NCI-H526 treated with DMSO at 0.1 percent for 48 hours (cell line): ENCODE measurements at regions not wholly inside any gene's neighbourhood (a gene's known extent, or its start where the extent isn't known, plus 50 kb on each side); places are given as distances from the start of the nearest gene placed in this dataset.

Experiments
- DNase-seq: peaks from one replicate; lab custom pipeline; 2025; lab: John Stamatoyannopoulos, UW

GRCh38 chr9:91071184-91071990 lies 269.8 kb downstream of the SYK start:
- no peak for DNase-seq

- no peak for DNase-seq
Measured at GRCh38 chr9:91073049-91073810, 271.6 kb downstream of the SYK start.

- no peak for DNase-seq
Measured at GRCh38 chr9:91073811-91074771, 272.5 kb downstream of the SYK start.

- DNase-seq: no peak
Measured at GRCh38 chr9:91074866-91075265, 273.2 kb downstream of the SYK start.

GRCh38 chr9:91075279-91075678 lies 273.7 kb downstream of the SYK start:
- DNase-seq: no peak

- no peak for DNase-seq
Measured at GRCh38 chr9:91077624-91078368, 276.2 kb downstream of the SYK start.

- DNase-seq: no peak
Measured at GRCh38 chr9:91078369-91078695, 276.7 kb downstream of the SYK start.

- no peak for DNase-seq
Measured at GRCh38 chr9:91082731-91083130, 279.0 kb downstream of the AUH start.

- DNase-seq: no peak
Measured at GRCh38 chr9:91084896-91085516, 276.7 kb downstream of the AUH start.

GRCh38 chr9:91085517-91086291 lies 276.0 kb downstream of the AUH start:
- DNase-seq: no peak

- DNase-seq: no peak
Measured at GRCh38 chr9:91086657-91087461, 274.9 kb downstream of the AUH start.

- DNase-seq: no peak
Measured at GRCh38 chr9:91087462-91087759, 274.3 kb downstream of the AUH start.

- DNase-seq: no peak
Measured at GRCh38 chr9:91089405-91090129, 272.2 kb downstream of the AUH start.

- no peak for DNase-seq
Measured at GRCh38 chr9:91090130-91090410, 271.6 kb downstream of the AUH start.

GRCh38 chr9:91092214-91092613 lies 269.5 kb downstream of the AUH start:
- no peak for DNase-seq

- DNase-seq: no peak
Measured at GRCh38 chr9:91094324-91095088, 267.2 kb downstream of the AUH start.

GRCh38 chr9:91098203-91098850 lies 263.4 kb downstream of the AUH start:
- no peak for DNase-seq

GRCh38 chr9:91099436-91099835 lies 262.3 kb downstream of the AUH start:
- no peak for DNase-seq
